ENCODE measurements at regions not wholly inside any gene's neighbourhood (a gene's known extent, or its start where the extent isn't known, plus 50 kb on each side); places are given as distances from the start of the nearest gene placed in this dataset.
"Not testable (repeated sequence)": the region's sequence is repeated elsewhere in the genome, so short reads cannot be mapped to it uniquely, and the experiment has no call there.

GRCh38 chr5:166742951-166743350, 1548.5 kb upstream of the WWC1 start:
- ATAC-seq; intact Hi-C loops (cut with DNase I); DNase-seq: not testable (repeated sequence)

- DNase-seq (no peak), ATAC-seq (no peak)
- intact Hi-C loops (cut with DNase I), result no loop called here
Measured at GRCh38 chr5:166746506-166746905, 1544.9 kb upstream of the WWC1 start.

GRCh38 chr5:166750376-166750775, 1541.1 kb upstream of the WWC1 start:
- no peak for DNase-seq
- intact Hi-C loops (cut with DNase I), result no loop called here
- no peak for ATAC-seq

- ATAC-seq (no peak), DNase-seq (no peak)
- intact Hi-C loops (cut with DNase I), result no loop called here
Measured at GRCh38 chr5:166758151-166758550, 1533.3 kb upstream of the WWC1 start.

GRCh38 chr5:166767858-166768257, 1523.6 kb upstream of the WWC1 start:
- intact Hi-C loops (cut with DNase I), result no loop called here
- no peak for DNase-seq
- no peak for ATAC-seq

- DNase-seq (no peak), ATAC-seq (no peak)
- intact Hi-C loops (cut with DNase I), result no loop called here
Measured at GRCh38 chr5:166768536-166768935, 1522.9 kb upstream of the WWC1 start.

GRCh38 chr5:166772770-166773169, 1518.7 kb upstream of the WWC1 start:
- intact Hi-C loops (cut with DNase I), result no loop called here
- ATAC-seq (peak in 1 of 2 donors; percentile 43), DNase-seq (no peak)

GRCh38 chr5:166781737-166782136, 1509.7 kb upstream of the WWC1 start:
- intact Hi-C loops (cut with DNase I), result no loop called here
- DNase-seq (no peak), ATAC-seq (peak in 1 of 2 donors; percentile 50)

- DNase-seq (no peak), ATAC-seq (no peak)
- intact Hi-C loops (cut with DNase I), result no loop called here
Measured at GRCh38 chr5:166784545-166785078, 1506.8 kb upstream of the WWC1 start.

- ATAC-seq, result no peak
- intact Hi-C loops (cut with DNase I), result no loop called here
- no peak for DNase-seq
Measured at GRCh38 chr5:166786178-166786577, 1505.3 kb upstream of the WWC1 start.

GRCh38 chr5:166786889-166787288, 1504.6 kb upstream of the WWC1 start:
- intact Hi-C loops (cut with DNase I), result no loop called here
- no peak for ATAC-seq
- DNase-seq, result no peak

- no peak for DNase-seq
- intact Hi-C loops (cut with DNase I), result no loop called here
- no peak for ATAC-seq
Measured at GRCh38 chr5:166788050-166788449, 1503.4 kb upstream of the WWC1 start.

GRCh38 chr5:166795756-166796155, 1495.7 kb upstream of the WWC1 start:
- no peak for ATAC-seq
- no peak for DNase-seq
- intact Hi-C loops (cut with DNase I), result no loop called here

- ATAC-seq (no peak), DNase-seq (no peak)
- intact Hi-C loops (cut with DNase I), result no loop called here
Measured at GRCh38 chr5:166803058-166803457, 1488.4 kb upstream of the WWC1 start.

GRCh38 chr5:166804223-166804622, 1487.2 kb upstream of the WWC1 start:
- ATAC-seq; intact Hi-C loops (cut with DNase I); DNase-seq: not testable (repeated sequence)

GRCh38 chr5:166804693-166805092, 1486.8 kb upstream of the WWC1 start:
- ATAC-seq; intact Hi-C loops (cut with DNase I); DNase-seq: not testable (repeated sequence)

- DNase-seq; ATAC-seq; intact Hi-C loops (cut with DNase I): not testable (repeated sequence)
Measured at GRCh38 chr5:166810093-166810658, 1481.3 kb upstream of the WWC1 start.

GRCh38 chr5:166810721-166811120, 1480.7 kb upstream of the WWC1 start:
- DNase-seq, result no peak
- intact Hi-C loops (cut with DNase I), result no loop called here
- no peak for ATAC-seq

- DNase-seq (no peak), ATAC-seq (no peak)
- intact Hi-C loops (cut with DNase I), result no loop called here
Measured at GRCh38 chr5:166823360-166823759, 1468.1 kb upstream of the WWC1 start.

- no peak for ATAC-seq
- intact Hi-C loops (cut with DNase I), result no loop called here
- no peak for DNase-seq
Measured at GRCh38 chr5:166834246-166834645, 1457.2 kb upstream of the WWC1 start.

GRCh38 chr5:166845044-166845443, 1446.4 kb upstream of the WWC1 start:
- ATAC-seq, result no peak
- intact Hi-C loops (cut with DNase I), result no loop called here

More at GRCh38 chr5:166845044-166845443, 1446.4 kb upstream of the WWC1 start:
- DNase-seq, result no peak

Measured in left cardiac atrium (tissue), 4 donors.